Panc1 (cell line): ENCODE measurements at regions not wholly inside any gene's neighbourhood (a gene's known extent, or its start where the extent isn't known, plus 50 kb on each side); places are given as distances from the start of the nearest gene placed in this dataset.

Experiments used
- ATAC-seq: fragments of 200-7000 bp; cut with Tn5 transposase; 2 replicates; pipeline ENCODE4 v1.9.1; 2020; ENCODE audit warnings: mild to moderate bottlenecking, moderate library complexity
- BruUV-seq: library from RNA; stranded (reverse); fragments of 400-500 nt; replicated peaks from 2 replicates; lab custom pipeline; 2021; lab: Mats Ljungman, UMichigan
- CTCF ChIA-PET: fragments of 300-600 bp; sonication (Branson Sonifier 250); formaldehyde crosslinking; loops from one replicate; lab custom pipeline; 2022; ENCODE audit warnings: antibody characterized with exemption; lab: Charles Lee
- POLR2A ChIA-PET: fragments of 300-600 bp; sonication (Branson Sonifier 250); formaldehyde crosslinking; loops from one replicate; lab custom pipeline; 2022; ENCODE audit warnings: antibody characterized with exemption; lab: Charles Lee
- DNase-seq: peaks from one replicate; pipeline ENCODE4 v3.0.0-alpha.2; 2010; ENCODE audit warnings: low read depth, low spot score
- H3K27ac ChIP-seq: 2 replicates; pipeline ENCODE4 v1.5.1; 2011; ENCODE audit warnings: mild to moderate bottlenecking, low read length, inconsistent platforms
- H3K27me3 ChIP-seq: fragments of 200-500 bp; sonication (Bioruptor generic); 2 replicates; pipeline ENCODE4 v1.6.0; 2014; ENCODE audit warnings: low read length, inconsistent platforms; ENCODE audit not compliant: control insufficient read depth, insufficient read depth
- H3K36me3 ChIP-seq: fragments of 200-500 bp; sonication (Bioruptor generic); 2 replicates; pipeline ENCODE4 v1.5.1; 2014; ENCODE audit warnings: inconsistent platforms, mild to moderate bottlenecking, low read length, moderate library complexity; ENCODE audit not compliant: control insufficient read depth, insufficient read depth
- H3K4me1 ChIP-seq: 2 replicates; pipeline ENCODE4 v1.5.1; 2011; ENCODE audit warnings: inconsistent platforms, mild to moderate bottlenecking, low read length, moderate library complexity; ENCODE audit not compliant: control insufficient read depth, insufficient read depth
- H3K4me3 ChIP-seq, 2 experiments: 2 replicates each; pipeline ENCODE4 v1.5.1; 2011 to 2012; ENCODE audit warnings: low read depth in 2 of 2, low read length in 2 of 2, mild to moderate bottlenecking in 2 of 2, inconsistent platforms in 1 of 2, moderate library complexity in 1 of 2
- H3K9me3 ChIP-seq: fragments of 200-500 bp; sonication (Bioruptor generic); 2 replicates; pipeline ENCODE4 v1.5.1; 2014; ENCODE audit warnings: low read depth, mild to moderate bottlenecking, inconsistent platforms, low read length, moderate library complexity; ENCODE audit not compliant: control insufficient read depth, insufficient read depth
- POLR2AphosphoS5 ChIP-seq: IDR thresholded peaks from 2 replicates; pipeline ENCODE4 v1.6.1; 2012; ENCODE audit warnings: mild to moderate bottlenecking, low read depth, low read length, moderate library complexity
- SIN3A ChIP-seq: IDR thresholded peaks from 2 replicates; pipeline ENCODE4 v1.6.1; 2012; ENCODE audit warnings: low read depth, mild to moderate bottlenecking, low read length, moderate library complexity, borderline replicate concordance; ENCODE audit not compliant: insufficient read depth
- TCF7L2 ChIP-seq: IDR thresholded peaks from 2 replicates; pipeline ENCODE4 v1.6.1; 2011; ENCODE audit warnings: mild to moderate bottlenecking, low read depth, low read length, inconsistent platforms
- in situ Hi-C: cut with HindIII; loops from 2 replicates; pipeline ENCODE4 v1.10.0; 2016; ENCODE audit warnings: low sequenced_read_pairs, low pct_unique_long_range_greater_than_20kb
- intact Hi-C: fragments of 100-400 bp; cut with micrococcal nuclease; formaldehyde crosslinking; loops from one replicate; pipeline ENCODE4 v1.10.0; 2022; ENCODE audit not compliant: unreplicated experiment
- TF ChIP-seq, protein P1 (sequence below): fragments of 450-650 bp; IDR thresholded peaks from 2 replicates; pipeline ENCODE4 v1.5.1; 2017; ENCODE audit warnings: mild to moderate bottlenecking
- TF ChIP-seq, protein P2 (sequence below), 2 experiments: IDR thresholded peaks; 2 replicates each; pipeline ENCODE4 v1.6.1; 2011 to 2012; ENCODE audit warnings: low read depth in 2 of 2, control low read depth in 1 of 2, low read length in 1 of 2, mild to moderate bottlenecking in 1 of 2, moderate library complexity in 1 of 2; ENCODE audit not compliant: insufficient read depth in 1 of 2

DNA sequence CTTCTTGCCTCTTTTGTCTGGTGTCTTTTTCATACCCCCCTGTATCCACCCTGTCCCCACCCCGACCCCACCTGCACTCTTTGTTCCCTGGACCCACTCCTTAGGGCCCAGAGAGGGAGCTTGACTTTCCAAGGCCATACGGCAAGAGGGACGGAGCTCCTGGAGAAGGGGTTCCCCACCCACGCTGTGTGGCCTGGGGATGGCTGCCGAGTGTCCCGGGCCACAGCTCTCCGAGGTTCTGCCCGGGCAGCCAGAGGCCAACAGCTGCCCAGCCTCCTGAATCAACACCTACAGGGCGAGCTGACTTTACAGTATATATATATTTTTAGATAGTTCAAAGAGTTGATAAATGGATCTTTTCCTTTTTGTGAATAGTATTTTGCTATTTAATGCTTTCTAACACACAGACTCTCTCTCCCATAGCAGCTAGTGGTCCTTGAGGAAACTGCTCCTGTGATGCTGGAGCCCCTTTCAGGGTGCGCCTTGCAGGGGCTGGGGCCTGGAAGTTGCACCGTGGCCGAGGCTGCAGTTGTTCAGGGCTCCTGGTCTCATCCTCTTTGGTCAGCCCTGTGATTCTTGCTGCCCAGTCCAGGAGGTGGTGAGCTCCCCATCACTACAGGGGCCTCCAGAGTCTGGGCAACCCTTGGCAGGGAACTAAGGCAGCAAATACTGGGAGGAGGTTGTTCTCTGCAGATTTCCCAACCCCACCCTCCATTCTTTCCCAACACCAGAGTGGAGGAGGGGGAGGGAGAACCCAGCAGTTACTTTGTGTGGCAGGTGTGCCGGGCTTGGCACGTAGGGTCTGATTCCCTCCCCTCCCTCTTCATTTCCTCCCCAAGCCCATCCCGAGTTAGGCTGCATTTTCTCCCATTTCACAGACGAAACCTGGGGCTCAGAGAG lies 321.6 kb downstream of the PTPRU start:
- TF ChIP-seq, protein P1, sequence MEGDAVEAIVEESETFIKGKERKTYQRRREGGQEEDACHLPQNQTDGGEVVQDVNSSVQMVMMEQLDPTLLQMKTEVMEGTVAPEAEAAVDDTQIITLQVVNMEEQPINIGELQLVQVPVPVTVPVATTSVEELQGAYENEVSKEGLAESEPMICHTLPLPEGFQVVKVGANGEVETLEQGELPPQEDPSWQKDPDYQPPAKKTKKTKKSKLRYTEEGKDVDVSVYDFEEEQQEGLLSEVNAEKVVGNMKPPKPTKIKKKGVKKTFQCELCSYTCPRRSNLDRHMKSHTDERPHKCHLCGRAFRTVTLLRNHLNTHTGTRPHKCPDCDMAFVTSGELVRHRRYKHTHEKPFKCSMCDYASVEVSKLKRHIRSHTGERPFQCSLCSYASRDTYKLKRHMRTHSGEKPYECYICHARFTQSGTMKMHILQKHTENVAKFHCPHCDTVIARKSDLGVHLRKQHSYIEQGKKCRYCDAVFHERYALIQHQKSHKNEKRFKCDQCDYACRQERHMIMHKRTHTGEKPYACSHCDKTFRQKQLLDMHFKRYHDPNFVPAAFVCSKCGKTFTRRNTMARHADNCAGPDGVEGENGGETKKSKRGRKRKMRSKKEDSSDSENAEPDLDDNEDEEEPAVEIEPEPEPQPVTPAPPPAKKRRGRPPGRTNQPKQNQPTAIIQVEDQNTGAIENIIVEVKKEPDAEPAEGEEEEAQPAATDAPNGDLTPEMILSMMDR = no peak
- TF ChIP-seq, protein P2, sequence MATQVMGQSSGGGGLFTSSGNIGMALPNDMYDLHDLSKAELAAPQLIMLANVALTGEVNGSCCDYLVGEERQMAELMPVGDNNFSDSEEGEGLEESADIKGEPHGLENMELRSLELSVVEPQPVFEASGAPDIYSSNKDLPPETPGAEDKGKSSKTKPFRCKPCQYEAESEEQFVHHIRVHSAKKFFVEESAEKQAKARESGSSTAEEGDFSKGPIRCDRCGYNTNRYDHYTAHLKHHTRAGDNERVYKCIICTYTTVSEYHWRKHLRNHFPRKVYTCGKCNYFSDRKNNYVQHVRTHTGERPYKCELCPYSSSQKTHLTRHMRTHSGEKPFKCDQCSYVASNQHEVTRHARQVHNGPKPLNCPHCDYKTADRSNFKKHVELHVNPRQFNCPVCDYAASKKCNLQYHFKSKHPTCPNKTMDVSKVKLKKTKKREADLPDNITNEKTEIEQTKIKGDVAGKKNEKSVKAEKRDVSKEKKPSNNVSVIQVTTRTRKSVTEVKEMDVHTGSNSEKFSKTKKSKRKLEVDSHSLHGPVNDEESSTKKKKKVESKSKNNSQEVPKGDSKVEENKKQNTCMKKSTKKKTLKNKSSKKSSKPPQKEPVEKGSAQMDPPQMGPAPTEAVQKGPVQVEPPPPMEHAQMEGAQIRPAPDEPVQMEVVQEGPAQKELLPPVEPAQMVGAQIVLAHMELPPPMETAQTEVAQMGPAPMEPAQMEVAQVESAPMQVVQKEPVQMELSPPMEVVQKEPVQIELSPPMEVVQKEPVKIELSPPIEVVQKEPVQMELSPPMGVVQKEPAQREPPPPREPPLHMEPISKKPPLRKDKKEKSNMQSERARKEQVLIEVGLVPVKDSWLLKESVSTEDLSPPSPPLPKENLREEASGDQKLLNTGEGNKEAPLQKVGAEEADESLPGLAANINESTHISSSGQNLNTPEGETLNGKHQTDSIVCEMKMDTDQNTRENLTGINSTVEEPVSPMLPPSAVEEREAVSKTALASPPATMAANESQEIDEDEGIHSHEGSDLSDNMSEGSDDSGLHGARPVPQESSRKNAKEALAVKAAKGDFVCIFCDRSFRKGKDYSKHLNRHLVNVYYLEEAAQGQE (IDR thresholded peaks at IDR 0.05; ENCODE audit: insufficient read depth in 1 of 2, low read depth in 2 of 2, low read length in 1 of 2) = no peak
- TF ChIP-seq SIN3A = no peak
- no peak for TF ChIP-seq TCF7L2
- TF ChIP-seq POLR2AphosphoS5 = no peak
- ChIA-PET POLR2A (interaction anchor here (0.7 kb wide), 1 partner anchor 301 kb away, joined by 11 read pairs; no protein-coding TSS in a partner anchor), CTCF (interaction anchor here (0.6 kb wide), 1 partner anchor 538 kb away, joined by 6 read pairs; no protein-coding TSS in a partner anchor)
- intact Hi-C loops (no loop called here), in situ Hi-C loops (no loop called here)
- Histone ChIP-seq H3K27me3 (no peaks in the 10 kb centered on the region), H3K4me3 (no peak overlapping the region), H3K4me1 (no peaks in the 10 kb centered on the region), H3K9me3 (no peaks in the 10 kb centered on the region), H3K27ac (no peak overlapping the region), H3K36me3 (no peaks in the 10 kb centered on the region)
- ATAC-seq (no peak), DNase-seq (no peak)
- no TSS peak for BruUV-seq

DNA sequence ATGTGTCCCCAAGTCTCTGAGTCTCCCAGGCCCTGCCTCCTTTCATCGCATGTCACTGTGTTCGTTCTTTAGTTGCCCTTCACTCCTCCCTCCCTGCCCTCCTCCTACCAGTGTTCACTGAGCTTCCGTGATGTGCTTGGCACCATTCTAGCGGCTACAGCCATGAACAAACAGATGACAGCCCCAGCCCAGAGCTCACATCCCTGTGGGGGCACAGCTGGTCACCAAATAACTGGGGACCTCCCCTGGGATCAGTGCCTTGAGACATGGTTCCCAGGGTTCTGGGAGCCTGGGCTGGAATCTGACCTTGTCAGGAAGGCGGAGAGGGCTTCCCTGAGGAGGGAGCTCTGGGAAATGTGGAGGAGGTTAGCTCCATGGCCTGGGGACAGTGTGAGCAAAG lies 320.7 kb downstream of the PTPRU start:
- DNase-seq (no peak), ATAC-seq (no peak)
- no TSS peak for BruUV-seq
- in situ Hi-C loops (no loop called here), intact Hi-C loops (no loop called here)
- Histone ChIP-seq H3K4me1 (no peaks in the 10 kb centered on the region), H3K27ac (no peak overlapping the region), H3K9me3 (no peaks in the 10 kb centered on the region), H3K4me3 (no peak overlapping the region), H3K27me3 (no peaks in the 10 kb centered on the region), H3K36me3 (no peaks in the 10 kb centered on the region)
- no peak for TF ChIP-seq POLR2AphosphoS5
- no peak for TF ChIP-seq TCF7L2
- TF ChIP-seq, protein P1 = no peak
- TF ChIP-seq SIN3A = no peak
- TF ChIP-seq, protein P2 (IDR thresholded peaks at IDR 0.05; ENCODE audit: insufficient read depth in 1 of 2, low read depth in 2 of 2, low read length in 1 of 2) = no peak
- CTCF ChIA-PET = interaction anchor here (0.6 kb wide), 1 partner anchor 539 kb away, joined by 6 read pairs; no protein-coding TSS in a partner anchor
- POLR2A ChIA-PET = no interaction called here
